ENCODE measurements at regions not wholly inside any gene's neighbourhood (a gene's known extent, or its start where the extent isn't known, plus 50 kb on each side); places are given as distances from the start of the nearest gene placed in this dataset.

DNA sequence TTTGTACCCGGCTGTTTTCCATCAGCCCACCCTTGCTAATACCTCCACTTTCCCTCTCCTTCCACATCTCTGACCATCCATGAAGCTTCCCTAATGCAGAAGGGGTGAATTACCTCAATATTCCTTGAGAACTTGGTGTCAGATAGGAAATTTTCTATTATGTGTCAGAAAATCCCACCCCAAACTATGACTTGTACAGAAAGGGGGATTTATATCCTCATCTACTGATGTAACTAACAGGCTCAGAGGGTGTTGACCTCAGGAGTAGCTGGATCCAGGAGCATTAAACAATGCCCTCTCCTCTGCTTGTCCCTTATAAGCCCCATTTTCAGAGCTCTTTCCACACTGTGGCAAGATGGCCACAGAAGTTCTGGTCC is 242.8 kb upstream of the TLE3 start:
- DNase-seq: no peak

DNA sequence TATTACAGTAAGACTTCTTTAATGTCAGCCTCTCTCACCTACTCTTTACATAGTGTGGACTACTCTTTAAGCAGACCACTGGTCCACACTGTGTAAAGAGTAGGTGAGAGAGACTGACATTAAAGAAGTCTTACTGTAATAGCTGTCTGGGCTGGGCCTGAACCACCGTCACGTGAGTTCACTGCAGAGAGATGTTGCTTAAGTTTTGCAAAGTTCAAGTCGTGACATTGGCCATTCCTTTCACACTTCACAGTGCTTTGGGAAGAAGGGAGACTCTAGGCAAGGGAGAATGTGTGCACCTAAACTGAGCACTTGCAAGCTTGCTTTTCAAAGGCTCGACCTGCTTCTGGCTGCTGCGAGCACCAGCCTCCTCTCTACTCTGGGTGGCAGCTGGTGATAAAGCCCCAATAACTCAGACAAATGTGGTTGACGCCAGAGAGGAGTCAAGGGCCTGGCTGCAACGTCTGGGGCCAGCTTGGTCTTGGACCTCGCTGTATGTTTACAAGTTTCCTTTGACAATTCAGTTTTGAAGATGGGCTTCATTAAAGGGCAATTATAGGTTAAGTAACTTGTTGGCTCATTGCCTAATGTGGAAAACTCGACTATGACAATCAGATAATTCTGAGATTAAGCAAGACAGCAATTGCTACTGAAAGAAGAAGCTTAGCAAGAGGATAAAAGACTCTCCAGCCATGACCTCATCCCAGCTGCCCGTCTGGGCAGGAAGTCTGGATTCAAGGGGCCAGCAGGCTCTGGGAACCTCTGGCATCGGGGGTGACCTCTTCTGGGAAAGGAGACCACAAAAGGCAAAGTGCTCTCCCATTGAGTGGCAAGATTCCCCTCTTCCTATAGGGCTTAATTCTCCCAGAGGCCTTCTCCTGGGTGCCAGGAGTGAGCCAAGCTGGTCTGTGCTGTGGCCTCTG is 242.1 kb upstream of the TLE3 start:
- DNase-seq: no peak

GRCh38 chr15:70337277-70338186 is 239.8 kb upstream of the TLE3 start:
- DNase-seq: no peak

DNA sequence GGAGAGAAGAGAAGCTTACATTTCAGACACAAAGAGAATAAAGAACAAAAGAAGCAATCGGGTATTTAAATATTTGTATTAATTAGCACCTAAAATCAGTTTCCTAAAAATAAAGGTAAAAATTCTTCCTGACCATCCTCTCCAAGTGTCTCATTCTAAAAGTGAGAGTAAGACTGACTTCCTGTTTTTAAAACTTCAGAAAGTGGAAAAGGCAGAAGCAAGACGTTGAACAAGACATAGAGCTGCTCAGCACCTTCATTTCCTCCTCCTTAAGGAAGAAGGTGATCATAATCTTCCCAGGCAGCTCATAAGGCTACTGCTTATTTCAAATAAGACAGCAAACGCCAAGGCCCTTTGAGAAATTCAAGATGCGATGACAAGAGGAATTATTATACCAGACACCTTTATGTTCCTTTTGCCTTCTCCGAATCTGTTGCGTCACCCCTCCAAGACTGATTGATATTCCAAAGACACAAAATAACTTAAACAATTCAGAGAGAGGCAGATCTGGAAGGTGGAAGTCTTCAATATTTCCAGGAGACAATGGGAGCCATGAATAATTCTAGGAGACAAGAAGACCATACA is 238.8 kb upstream of the TLE3 start:
- DNase-seq: no peak

DNA sequence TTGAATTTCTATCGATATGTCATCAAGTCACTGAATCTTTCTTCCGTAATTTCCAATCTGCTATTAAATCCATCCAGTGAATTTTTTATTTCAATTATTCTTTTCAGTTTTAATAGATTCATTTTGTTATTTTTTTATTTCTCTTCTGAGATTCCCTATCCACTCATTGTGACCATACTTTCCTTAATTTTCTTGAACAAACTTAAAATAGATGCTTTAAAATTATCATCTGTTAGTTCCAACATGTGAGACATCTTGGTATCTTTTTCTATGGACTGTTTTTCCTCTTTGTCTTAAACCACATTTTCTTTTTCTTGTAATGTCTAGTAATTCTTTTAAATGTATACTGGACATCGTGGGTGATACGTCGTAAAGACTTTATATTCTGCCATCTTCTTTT is 236.6 kb upstream of the TLE3 start:
- no peak for DNase-seq

- no peak for DNase-seq
Measured at GRCh38 chr15:70329179-70329578, 231.5 kb upstream of the TLE3 start.

DNA sequence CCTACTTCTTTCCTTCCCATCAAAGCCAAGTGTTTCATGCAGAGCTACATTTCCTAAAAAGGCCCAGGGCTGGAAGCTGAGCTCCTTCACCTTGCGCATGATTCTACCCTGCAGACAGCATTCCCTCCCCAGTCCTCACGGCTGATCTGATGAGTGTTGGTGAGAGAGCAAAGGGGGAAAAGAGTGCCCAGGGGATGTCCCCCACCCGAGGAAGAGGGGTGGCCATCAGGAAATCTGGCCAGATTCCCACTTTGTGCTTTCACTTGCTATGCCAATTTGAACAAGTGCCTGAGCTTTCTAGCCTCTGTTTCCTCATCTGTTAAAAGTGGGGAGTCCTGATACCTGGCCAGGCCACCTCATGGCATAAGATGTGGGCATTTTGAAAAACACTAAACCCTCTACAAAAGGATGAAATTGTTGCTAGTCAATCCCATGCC is 231.0 kb upstream of the TLE3 start:
- DNase-seq: no peak

- no peak for DNase-seq
Measured at GRCh38 chr15:70327856-70328678, 230.3 kb upstream of the TLE3 start.

DNA sequence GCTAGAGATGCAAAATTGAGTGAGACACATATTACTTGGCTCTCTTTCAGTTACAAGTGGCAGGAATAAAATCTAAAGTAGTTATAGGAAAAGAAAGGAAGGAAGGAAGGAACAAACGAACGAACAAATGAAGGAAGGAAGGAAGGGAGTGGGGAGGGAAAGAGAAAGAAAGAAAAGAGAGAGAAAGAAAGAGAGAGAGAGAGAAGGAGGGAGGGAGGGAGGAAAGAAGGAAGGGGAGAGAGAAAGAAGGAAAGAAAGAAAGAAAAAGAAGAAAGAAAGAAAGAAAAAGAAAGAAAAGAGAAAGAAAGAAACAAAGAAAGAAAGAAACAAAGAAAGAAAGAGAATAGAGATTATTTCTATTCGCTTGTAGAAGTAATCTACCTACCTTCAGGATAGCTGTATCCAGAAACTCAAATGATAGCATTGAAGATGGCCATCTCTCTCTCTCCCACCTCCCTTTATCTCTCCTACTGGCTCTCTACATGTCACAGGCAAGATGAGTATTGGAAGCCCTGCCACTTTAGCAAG is 229.7 kb upstream of the TLE3 start:
- DNase-seq: no peak

DNA sequence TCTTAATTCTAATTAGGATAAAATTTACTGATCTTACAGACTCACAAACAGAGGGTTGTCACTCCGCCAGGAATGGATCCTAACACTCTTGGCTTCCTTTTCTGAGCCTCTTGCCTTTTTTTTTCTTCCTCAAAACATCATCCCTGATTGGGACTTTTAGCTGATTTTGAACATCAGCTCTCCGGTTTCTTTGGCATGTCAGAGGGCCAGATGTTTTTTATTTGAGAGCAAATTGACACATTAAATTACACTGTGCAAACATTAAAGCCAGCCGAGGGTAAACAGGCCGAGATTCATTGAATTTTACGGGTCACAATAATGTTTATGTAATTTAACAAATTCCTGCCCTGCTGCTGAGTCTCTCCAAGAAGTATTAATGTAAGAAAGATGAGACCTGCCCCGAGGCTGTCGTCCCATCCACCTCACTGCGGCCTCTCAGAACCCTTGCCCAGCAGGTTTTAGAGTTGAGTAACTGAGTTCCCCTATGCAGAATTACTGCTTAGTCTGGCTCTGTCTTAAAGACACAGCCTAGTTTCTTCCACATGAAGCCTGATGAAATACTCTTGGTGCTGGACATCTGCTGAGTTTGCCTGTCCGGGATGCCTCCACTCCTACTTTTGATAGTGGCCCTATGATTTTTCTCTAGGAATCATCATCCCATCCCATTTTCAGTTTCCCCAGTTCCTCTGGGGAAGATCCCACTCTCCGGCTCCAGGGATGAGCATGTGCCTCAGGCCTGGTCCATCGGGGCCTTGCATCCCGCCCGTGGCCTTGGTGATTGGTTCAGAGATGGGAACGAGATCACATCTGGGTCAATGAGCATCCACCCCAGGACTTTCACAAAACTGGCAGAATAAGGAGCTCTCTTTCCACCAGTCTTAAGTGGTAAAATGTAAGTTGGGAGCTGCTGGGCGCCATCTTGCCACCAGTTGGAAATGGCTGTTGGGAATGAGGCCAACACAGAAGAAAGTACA is 226.6 kb upstream of the TLE3 start:
- no peak for DNase-seq

DNA sequence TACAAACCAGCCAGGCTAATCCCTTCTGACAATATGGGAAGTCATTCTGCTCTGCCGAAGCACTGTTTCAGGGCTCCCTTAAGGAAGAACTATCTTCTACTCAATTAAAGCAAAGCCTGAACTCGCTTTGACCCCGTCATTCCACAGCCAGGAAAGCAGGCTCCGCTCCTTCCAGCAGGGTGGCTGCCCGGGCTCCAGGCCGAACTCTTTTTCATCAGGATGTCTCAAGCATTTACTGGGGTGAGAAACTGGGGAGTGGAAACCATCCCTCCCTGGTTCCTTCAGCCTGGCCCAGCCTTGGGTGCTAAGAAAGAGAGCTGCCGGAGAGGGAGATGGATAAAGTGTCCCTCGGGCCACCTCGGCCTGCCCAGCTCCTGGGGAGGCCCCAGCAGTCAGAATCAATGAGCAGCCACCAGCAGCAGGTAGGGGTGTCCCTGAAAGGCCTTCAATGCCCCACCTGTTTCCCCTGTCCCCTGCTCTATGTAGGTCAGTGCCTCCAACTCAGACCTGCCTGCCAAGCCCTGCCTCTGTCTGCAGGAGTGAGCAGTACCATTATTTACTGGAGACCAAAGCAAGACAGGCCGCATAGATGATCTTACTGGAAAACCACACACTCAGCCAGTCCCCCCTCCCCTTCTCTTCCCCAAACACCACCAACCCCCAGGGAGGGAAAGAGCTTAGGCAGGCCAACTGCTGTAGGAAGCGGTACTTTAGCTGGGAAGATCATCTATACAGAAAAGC is 225.6 kb upstream of the TLE3 start:
- no peak for DNase-seq

DNA sequence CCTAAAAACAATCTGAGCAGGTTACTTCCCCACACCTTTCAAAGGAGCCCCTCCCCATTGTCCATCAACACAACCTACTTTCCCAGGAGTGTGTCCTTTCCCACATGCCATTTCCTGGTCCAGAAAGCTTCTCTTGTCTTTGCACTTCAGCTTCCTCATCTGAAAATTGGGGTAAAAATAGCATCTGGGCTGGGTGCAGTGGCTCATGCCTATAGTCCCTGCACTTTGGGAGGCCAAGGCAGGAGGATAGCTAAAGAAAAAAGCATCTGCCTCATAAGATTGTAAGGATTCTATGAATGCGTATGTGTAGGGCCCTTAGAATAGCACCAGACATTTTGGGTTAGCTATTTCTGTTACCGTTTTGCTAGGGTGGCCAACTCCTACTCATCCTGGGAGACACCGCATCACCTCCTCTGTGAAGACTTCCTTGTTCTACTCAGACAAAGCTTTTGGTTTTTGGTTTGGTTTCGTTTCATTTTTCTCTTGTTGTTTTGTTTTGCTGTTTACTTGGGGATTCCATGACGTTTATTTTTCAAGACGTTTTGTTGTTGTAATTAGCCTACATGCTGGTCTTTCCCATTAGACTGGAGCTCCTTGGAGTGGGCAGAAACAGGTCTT is 224.4 kb upstream of the TLE3 start:
- DNase-seq: no peak

- DNase-seq: no peak
Measured at GRCh38 chr15:70321172-70321819, 223.6 kb upstream of the TLE3 start.

- DNase-seq: no peak
Measured at GRCh38 chr15:70320482-70320881, 222.8 kb upstream of the TLE3 start.

DNA sequence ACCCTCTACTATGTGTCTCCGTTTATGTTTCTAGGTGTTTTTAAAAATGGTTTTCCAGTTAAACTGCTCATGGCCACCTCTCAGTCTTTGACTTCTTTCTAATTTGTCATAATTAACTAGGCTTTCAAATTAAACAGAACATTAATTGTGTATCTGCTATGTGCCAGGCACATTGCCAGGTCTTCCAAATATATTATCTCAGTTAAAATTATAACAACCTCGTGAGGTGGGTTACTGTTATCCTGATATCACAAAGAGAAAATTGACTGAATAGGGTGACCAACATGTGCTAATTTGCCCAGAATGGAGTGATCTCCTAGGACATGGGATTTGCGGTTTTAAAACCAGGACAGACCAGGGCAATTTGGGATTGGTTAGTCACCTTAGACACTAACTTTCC is 222.4 kb upstream of the TLE3 start:
- DNase-seq: no peak

DNA sequence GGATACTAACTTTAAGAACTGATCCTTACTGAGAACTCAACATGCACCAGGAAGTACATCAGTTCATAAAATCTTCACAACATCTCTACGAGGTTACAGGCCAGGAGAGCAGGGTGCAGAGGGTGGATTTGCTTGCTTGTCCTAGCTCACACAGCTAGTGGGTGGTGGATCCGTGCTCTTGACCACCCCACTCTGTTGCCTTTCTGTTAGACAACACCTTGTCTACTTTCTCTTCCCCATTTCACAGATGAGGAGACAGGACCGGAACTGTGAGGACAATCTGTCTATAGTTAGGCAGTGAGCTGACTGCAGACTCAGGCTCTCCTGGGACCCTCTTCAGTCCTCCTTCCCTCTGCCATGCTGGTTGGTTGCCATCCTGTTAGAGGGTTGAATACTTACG is 221.7 kb upstream of the TLE3 start:
- DNase-seq: no peak

GRCh38 chr15:70318594-70319465 is 221.1 kb upstream of the TLE3 start:
- DNase-seq: no peak

DNA sequence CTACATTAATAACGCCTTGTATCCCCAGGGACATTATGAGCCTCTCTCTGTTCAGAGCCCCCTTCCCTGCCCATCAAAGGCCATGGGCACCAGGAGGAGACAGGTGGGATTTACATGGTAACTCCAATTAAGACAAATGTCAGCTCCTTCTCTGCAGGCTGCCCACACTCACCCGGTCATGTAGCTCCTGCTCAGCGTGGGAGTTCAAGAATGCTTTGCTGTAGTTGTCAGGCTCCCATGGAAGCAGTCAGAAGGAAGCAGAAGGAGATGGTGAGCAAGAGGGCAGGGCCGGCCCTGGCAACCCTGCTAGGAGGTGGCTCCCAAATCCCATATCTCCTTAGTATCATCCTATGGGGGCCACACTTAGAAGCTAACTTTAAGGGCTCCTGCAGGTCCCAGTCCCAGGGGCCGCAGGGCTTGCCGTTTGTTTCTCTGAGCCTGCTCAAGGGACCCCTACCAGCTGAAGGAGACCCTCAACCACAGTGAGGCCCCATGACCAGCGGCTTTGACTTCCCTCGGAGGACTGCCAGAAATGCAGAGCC is 218.4 kb upstream of the TLE3 start:
- DNase-seq: no peak
